ENCODE measurements at regions not wholly inside any gene's neighbourhood (a gene's known extent, or its start where the extent isn't known, plus 50 kb on each side); places are given as distances from the start of the nearest gene placed in this dataset.

DNA sequence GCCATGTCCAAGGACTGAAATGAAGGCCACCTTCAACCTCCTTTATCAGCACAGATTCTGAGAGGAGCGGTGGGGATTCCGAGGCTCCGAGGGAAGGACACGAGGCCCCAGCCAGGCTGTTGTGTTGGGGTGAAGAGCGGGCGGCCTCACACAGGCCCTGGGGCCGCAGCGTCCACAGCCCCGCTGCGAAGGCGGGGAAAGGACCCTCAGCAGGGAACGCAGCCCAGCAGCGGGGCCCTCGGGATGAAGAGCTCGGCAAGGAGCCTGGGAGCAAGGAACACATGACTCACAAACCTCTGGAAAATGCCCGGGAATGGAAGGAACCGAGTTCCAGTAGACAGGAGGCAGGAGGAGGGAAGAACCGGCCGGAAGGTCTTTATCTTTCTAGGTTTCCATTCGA, 227.2 kb downstream of the BRD1 start:
- DNase-seq: no peak

DNA sequence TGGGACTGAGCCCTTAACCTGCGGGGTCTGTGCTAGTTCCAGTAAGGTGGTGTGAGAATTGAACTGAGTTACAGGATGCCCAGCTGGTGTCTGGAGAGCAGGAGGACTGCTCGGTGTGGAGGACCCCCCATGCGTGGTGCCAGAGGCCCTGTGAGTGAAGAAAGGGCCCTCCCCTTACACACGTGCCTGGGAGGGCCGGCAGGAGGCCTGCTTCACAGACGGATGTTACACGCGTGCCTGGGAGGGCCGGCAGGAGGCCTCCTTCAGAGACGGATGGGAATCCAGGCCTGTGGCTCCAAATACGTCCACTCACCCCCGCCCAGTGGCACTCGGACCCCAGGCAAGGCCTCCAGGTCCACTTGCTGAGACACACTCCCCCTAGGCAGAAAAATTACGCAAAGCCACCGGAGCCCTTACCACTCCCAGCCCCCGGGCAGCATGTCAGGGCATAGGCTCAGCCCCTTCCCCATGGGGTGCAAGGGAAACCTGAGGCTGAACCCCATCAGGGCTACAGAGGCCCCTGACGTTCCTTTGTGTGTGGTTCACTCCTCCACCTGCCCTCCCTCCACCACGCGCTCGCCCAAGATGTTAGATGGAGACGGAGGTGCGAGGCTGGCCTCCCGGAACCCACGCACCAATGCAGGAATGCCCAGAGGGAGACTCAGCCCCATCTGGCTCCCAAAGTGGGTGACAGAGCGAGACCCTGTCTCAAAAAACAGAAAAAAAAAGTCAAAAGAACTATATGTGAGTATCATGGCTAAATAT, 227.8 kb downstream of the BRD1 start:
- no peak for DNase-seq

DNA sequence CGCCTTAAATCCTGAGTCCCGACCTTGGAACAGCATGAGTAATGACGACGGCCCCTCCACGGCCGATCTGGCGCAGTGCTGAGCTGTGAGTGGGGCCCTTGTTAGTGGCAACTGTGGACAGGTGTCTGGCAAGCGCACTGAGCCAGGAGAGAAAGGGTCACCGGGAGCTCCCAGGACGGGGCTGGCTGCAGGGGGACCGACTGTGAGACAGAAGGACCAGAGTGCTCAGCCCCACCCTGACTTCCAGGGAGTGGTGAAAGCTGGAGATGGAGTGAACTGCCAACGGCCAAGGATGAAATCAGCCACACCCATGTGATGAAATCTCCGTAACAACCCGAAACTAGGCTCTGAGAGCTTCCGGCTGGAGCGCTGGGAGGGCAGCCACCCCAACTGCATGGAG, 228.6 kb downstream of the BRD1 start:
- DNase-seq: no peak

DNA sequence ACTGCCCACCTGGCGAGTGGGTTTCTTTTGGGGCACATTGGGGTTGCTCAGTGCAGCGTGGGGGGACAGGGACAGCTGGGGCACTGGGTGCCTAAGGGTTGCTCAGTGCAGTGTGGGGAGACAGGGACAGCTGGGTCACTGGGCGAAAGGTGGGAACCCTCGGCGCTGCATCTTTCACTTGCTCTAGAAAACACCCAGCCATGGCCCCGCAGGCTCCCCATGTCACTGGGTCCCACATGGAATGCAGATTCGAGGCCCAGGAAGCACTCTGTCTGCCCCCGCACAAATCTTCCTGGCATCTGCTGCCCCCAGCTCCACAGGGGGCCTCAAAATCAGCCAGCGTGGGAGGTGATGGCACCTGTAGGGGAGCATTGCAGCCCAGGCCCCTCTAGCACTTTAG, 229.3 kb downstream of the BRD1 start:
- DNase-seq: no peak

DNA sequence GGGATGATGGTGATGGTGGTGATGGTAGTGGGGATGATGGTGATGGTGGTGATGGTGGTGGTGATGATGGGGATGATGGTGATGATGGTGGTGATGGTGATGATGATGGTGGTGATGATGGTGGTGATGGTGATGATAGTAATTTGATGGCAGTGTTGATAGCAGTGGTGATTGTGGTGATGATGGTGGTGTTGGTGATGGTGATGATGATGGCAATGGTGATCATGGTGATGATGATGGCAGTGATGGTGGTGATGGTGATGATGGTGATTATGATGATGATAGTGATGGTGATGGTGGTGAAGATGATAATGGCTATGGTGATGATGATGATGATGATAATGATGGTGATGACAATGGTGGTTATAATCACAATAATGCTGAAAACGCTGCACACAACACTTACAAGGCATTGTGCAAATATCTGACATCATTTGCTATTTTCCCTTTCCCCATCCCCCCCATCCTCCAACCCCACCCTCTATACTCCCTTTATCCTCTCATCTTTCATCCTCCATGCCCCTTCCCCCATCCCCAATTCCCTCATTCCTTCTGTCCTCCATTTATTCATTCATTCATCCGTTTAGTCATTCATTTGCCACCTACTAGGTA, 230.1 kb downstream of the BRD1 start:
- DNase-seq: no peak

DNA sequence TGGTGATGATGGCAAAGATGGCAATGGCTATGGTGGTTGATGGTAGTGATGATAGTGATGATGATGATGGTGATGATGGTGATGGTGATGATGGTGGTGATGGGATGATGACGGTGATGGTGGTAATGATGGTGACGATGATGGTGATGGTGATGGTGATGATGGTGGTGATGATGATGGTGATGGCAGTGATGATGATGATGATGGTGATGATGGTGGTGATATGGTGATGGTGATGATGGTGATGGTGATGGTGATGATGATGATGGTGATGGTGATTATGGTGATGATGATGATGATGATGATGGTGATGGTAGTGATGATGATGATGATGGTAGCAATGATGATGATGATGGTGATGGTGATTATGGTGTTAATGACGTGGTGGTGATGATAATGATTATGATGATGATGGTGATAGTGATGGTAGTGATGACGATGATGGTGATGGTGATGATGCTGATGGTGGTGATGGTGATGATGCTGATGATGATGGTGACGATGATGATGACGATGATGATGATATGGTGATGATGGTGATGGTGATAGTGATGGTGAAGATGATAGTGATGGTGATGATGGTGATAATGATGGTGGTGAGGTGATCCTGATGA, 232.1 kb downstream of the BRD1 start:
- DNase-seq: no peak

DNA sequence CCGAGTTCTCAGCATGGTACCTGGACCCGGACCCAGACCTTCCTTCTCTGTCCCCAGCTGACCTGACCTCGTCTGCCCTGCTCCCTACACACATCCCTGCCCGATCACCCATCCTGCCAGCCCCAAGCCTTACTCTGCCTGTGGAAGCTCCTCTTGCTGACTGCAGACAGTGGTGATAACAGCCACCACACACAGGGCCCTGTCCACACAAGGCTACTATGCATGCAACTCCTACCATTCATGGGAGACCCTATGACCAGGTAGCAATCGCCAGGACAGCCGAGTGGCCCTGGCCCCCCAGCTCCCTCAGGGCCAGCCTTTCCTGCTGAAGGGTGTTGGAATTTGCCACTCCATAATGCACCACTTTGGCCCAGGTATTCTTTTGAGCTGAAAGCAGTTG, 233.6 kb downstream of the BRD1 start:
- DNase-seq: no peak

DNA sequence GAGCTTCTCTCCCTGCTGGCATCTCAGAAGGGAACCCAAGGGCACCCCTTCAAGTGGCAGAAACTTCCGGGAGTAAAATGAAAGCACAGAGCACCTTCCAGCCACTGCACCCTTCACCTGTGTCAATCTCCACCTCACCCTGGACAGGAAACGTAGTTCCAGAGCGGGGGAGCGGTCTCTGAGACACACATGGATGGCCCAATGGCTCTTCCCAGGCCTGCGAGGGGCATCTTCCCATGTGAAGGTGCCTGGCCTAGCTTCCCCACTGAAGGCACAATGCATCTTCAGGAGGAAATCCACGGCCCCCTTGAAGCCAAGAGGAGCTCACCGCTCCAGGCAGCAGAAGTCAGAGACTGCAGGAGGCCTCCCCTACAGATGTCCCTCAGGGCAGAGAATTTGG, 234.2 kb downstream of the BRD1 start:
- DNase-seq: no peak

DNA sequence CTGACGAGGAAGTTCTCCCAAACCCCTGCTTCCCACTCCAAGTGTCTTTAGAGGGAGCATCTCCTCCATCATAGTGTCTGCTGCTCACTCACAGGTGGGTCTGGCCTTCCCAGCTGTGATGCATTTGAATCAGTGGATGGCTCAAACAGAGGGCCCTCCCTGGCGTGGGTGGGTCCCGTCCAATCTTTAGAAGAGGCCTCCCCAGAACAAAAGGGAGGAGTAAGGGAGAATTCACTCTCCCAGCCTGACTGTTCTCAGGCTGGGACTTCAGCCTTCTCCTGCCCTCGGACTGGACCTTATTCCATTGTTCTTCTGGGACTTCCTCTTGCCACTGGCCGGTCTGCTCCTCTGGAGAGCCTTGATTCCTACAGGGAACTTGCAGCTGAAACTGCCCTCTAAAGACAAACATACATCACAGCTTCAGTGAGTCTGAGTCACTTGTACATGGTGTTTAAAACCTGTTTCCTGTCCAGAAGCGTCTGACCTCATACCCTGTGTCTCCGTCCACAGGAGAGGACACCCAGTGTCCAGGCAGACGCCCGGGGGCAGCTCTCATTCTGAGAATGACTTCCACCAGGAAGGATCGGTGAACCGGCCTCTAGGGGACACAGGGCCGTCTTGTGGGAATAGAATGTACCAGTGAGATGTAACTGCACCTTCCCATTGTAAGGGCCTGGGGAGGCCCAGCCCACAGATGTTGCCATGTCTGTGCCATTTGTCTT, 234.7 kb downstream of the BRD1 start:
- DNase-seq: no peak

DNA sequence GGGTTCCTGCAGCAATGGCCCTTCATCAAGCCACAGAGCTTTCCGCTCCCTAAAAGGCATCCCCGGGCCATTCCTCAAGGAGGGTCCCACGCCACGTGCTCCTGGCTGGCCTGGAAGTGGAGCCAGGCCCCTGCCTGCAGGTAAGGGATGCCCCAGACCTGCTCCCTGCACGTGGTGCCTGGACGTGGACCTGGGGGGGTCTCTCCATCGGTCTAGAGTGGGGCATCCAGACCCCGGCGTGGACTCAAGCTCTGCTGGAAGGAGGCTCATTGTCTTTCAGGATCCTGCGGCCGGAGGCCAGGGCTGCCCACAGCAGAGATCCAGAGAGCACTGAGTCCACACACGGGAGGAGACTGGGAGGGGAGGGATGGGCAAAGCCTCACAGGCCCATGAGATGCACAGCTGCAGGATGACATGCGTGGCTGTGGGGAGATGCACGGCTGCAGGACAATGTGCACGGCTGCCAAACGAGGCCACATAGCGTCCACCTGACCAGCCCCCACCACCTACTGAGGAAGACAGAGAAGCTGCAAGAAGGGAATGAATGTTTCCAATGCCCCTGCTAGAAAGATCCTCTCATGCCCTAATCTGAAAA, 236.7 kb downstream of the BRD1 start:
- no peak for DNase-seq

DNA sequence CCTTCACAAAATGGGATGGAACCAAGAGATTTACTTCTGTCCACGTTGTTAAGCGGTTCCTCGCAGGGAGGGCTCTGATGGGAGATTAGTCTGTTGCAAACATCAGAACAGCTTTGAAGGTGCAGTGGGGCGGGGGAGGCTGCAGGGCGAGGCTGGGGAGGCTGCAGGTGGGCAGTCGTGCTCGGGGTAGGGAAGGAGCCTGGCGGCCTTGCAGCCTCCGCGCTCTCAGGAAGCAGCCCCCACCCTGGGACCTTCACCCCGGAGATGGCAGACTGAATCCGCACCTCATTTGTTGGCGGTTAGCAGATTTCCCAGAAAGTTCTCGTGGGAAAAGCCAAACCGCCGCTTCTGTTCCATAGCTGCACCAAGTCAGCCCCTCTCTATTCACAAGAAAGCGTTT, 237.3 kb downstream of the BRD1 start:
- no peak for DNase-seq

DNA sequence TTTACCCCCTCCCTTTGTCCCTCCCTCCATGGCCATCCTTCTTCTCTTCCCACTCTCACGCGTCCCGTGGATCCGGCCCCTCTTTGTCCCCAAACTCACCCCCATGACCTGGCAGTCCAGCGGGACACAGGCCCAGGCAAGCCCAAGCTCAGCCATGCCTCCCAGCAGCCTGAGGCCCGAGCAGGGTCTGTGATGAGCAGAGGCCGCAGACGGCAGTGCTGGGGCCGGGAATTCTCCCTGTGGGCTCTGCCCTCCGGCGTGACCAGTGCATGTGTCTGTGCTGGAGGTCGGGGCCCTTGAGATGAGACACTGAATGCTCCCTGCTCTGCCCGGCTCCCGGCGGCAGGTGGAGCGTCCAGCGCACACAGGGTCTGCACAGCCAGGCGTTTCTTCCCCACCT, 237.9 kb downstream of the BRD1 start:
- no peak for DNase-seq

DNA sequence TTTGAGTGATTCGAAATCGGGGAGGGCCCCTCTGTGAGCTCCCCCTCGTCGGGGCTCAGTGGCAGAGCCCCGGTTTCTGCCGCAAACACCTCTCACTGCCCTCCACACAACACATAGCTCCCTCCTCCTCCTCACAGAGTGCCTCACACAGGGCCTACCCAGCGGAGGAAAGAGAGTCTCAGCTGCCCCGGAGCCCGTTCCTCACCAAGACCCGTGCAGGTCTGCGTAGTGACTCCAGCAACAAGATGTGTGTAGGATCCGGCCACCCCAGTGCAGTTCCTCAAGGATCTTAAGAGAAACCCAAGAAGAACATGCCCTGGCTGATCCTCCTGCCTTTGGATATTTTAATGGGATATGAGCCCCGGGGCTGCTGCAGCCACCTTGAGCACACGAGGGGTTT, 238.4 kb downstream of the BRD1 start:
- DNase-seq: no peak

DNA sequence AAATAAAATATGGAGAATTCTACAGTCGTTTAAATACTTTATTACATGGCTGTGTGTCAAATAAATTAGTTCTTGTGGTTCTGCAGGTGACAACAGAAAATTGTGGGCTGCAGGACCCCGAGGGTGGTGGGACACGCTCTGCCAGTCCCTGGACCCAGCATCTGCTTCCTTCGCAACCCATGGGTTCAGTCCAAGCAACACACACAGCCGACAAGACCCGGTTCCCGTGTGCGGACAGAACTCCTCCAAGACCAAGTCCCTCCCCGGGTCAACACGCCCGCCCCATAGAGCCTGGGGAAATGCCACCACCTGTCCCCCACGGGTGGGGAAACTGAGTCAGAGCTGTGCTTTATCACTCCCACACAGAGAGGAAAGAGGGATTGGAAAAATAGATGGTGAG, 238.9 kb downstream of the BRD1 start:
- no peak for DNase-seq

DNA sequence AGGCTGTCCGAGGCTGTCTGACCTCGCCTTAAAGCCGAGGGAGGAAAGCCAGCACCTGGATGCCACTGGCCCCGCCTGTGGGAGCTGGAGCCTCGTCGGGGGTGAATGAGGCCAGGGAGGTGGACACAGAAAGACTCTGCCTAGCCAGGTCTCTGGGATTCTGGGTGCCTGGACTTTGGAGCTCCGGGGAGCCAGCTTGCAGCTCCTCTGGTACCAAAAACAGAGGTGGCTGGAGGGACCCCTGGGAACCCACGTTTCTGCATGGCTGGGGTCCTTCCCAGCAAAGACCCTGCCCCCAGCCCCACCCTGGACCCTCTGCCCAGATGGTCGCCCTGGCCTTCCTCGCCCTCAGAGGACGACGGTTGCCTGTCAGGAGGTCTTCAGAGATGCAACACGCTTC, 239.7 kb downstream of the BRD1 start:
- no peak for DNase-seq

DNA sequence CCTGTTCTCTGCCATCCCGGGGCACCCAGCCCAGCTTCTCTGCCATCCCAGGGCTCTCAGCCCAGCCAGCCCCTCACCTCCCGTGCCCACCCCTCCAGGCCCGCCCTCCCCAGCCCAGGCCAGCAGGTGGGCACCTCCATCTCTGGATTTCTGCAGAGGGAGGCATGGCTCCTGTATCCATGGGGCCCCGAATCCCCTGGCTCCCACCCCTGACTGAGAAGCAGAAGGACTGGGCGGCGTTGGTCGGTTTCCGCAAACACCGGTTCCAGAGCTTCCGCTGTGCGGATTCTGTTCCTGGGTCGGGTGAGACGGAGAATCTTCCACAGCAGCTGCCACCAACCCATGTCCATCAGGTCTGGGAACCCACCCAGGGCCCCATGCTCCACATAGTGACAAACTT, 240.3 kb downstream of the BRD1 start:
- no peak for DNase-seq

DNA sequence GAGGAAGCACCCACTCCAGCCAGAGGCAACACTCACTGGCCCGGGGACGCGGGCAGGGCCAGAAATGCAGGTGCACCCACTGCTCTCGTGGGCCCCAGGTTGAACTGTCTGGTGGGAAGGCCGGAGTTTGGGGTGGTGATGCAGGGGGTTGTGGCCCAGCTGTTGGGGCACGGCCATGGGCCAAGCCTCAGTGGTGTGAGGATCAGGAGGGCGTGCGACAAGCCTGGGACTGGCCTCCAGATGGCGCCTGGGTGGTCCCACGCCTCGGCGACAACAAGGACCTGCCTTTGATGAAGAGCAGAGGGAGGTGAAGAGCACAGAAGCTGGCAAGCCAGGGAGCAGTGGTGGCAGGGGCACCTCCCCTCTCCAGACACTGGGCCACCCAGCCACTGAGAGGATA, 240.8 kb downstream of the BRD1 start:
- DNase-seq: no peak

DNA sequence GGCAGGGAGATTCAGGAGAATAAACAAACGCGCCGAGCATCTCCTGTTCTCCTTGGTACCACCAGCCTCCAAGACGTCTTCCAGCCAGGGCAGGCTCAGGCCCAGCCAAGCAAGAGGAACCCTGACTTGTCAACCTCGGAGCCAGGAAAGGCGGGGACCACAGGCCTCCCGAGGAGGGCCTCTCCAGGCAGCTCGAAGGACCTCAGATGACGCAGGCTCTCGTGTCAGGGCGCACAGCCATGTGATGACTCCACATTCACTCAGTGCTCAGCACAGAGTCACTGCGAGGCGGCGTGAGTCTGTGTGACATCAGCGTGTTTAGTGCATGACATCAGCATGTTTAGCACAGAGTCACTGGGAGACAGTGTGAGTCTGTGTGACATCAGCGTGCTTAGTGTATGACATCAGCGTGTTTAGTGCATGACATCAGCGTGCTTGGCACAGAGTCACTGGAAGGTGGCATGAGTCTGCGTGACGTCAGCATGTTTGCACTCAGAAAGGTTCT, 241.4 kb downstream of the BRD1 start:
- no peak for DNase-seq

DNA sequence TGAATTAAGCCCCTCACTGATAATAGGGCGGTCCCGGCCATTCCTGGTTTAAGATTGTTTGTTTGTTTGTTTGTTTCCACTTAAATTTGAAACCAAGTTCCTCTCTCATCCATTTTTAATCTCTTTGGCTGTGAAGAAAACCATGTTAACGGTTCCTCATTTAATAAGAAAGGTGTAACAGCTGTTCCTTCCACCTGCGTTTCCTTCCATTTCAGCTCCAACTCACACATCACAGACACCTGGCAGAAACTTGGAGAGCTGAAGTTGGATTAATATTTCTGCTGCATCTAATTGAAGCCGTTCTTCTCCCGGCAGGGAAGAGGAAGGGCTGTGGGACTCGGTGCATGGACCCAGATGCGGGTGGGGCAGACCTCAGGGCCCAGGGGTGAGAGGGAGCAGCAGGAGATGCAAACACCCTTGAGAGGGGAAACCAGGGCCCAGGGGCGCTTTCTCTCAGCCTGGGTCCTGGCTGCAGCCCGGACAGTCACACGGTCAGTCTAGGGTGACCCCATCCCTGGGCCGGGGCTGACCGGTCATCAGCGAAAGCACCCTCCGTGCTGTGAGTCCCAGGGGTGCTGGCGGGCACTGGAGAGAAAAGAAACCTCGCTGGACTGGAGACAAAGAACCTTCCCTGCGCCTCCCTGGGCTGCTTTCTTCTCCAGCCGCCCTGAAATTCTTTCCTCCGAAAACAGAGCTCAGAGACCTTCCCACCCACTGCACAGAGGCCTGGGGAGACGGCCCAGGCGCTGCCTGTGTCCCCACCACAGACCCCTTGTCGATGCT, 242.0 kb downstream of the BRD1 start:
- no peak for DNase-seq

DNA sequence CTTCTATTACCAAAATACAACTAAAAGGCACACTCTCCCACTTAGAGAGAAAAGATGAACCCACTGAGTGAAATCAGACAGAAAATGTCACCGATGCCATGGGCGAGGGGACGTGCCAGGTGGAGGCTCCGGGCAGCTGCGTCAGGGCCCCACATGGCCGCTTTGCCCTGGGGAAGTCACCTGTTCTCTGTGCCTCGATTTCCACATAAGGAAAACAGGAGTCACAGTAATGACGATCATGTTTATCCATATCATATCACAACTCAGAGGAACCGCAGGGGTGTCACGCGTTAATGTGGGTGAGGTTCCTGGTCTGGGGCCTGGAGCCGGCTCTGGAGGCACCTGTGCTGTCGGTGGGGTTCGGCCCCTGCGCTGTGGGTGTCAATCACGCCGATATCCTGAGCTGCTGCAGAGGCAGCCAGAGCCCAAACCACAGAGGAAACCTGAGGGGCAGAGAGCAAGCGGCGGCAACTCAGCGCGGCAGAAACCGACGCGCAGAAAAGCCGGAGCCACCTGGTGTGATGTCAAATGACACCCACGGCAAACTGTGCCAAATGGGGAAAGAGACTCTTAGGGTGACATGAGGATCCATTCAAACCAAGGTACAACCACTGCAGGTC, 243.7 kb downstream of the BRD1 start:
- no peak for DNase-seq

DNA sequence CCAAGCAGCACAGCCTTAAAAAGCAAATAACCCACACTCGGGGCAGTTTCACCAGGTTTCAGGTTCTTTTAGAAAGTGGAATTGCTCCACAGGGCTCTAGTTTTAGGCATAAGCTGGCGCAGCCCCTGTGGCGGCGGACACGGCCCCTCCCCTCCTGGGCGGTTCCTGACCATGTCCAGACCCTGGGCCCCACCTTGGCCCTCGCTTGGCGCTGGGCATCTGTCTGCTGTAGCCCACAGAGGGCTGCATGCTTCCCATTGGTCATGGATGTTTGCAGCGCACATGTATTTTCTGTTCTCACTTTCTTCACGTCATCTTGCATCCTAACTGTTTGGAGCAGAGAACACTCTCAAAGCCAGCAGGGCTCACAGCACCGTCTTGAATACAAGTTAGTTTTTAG, 244.3 kb downstream of the BRD1 start:
- no peak for DNase-seq

DNA sequence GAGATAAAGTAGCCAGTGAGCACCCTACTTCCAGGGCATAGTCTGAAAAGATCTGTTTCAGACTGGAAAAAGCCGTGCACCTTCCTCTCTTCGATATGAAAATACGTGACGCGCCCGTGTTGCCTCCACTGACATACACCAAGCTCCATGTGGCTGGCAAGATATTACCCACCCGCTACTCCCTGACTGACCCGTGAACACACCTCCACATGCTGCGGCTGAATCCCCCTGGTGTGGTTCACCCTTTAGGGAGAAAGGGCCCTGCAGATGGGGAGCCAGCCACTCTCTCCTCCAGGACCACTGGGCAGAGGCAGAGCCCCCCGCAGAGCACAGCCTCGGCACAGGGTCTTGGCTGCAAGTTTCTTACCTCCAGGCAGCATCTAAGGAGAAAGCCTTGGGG, 245.0 kb downstream of the BRD1 start:
- DNase-seq: no peak

Measured in activated effector memory CD4-positive, alpha-beta T cell treated with Interleukin-2 at 50 U/mL for 16 hours (primary cell).